Right lobe of liver (tissue), 6 donors: ENCODE measurements at regions not wholly inside any gene's neighbourhood (a gene's known extent, or its start where the extent isn't known, plus 50 kb on each side); places are given as distances from the start of the nearest gene placed in this dataset.

ENCODE experiments used
- ATAC-seq, 4 donors: fragments of 200-7000 bp; cut with Tn5 transposase; one replicate each; pipeline ENCODE4 v1.9.1; 2020; ENCODE audit warnings: mild to moderate bottlenecking in 4 of 4, moderate library complexity in 4 of 4
- DNase-seq, 3 donors: peaks; one replicate each; pipeline ENCODE4 v3.0.0-alpha.2; 2020
- H3K27ac ChIP-seq, 3 donors: fragments of 200-600 bp; one replicate each; pipeline ENCODE4 v1.8.0; 2022
- H3K27me3 ChIP-seq, 2 donors: fragments of 200-600 bp; one replicate each; pipeline ENCODE4 v1.8.0; 2022
- H3K36me3 ChIP-seq, 4 donors: fragments of 200-600 bp; sonication (generic) in 1 of 4; one replicate each; pipeline versions ENCODE4 v1.5.1 to v1.8.0; 2017 to 2022; ENCODE audit warnings: control low read depth in 1 of 4
- H3K4me1 ChIP-seq, 4 donors: fragments of 200-600 bp; sonication (generic) in 1 of 4; one replicate each; pipeline versions ENCODE4 v1.5.1 to v1.8.0; 2017 to 2022; ENCODE audit warnings: control low read depth in 1 of 4
- H3K4me3 ChIP-seq, 3 donors: fragments of 200-600 bp; one replicate each; pipeline ENCODE4 v1.8.0; 2022
- H3K9me3 ChIP-seq, 4 donors: fragments of 200-600 bp; sonication (generic) in 1 of 4; one replicate each; pipeline versions ENCODE4 v1.5.1 to v1.8.0; 2017 to 2022; ENCODE audit warnings: control low read depth in 1 of 4
- POLR2A ChIP-seq: fragments of 450-650 bp; IDR thresholded peaks from one replicate; pipeline ENCODE4 v1.6.1; 2017; ENCODE audit warnings: antibody characterized with exemption, mild to moderate bottlenecking
- WGBS: methylation state at CpG from one replicate; pipeline ENCODE4 v1.1.6; 2018; ENCODE audit warnings: low coverage, low lambda C conversion rate; ENCODE audit not compliant: insufficient coverage; ENCODE audit errors: missing lambda C conversion rate; 5-methylcytosine and 5-hydroxymethylcytosine counted together
- intact Hi-C, 2 donors: fragments of 100-400 bp; cut with DNase I; formaldehyde crosslinking; loops; one replicate each; pipeline versions ENCODE4 v1.11.2 to v1.14.1; 2022
- TF ChIP-seq, protein P1 (sequence below), 4 donors: fragments of 200-600 bp in 3 of 4; fragments of 450-650 bp in 1 of 4; IDR thresholded peaks; one replicate each; pipeline versions ENCODE4 v1.5.1 to v1.8.0; 2016 to 2022; ENCODE audit warnings: antibody characterized with exemption in 4 of 4, mild to moderate bottlenecking in 2 of 4
- donor health status: DM: no; HTN: yes; CAD: no.
- donor health status: DM: no; HTN: no; CAD: no.
- donor health status: DM: no; HTN: no; CAD: no.
- donor health status: DM: no; HTN: yes; CAD: no.
- donor health status: DM: no; HTN: yes; CAD: no.

DNA sequence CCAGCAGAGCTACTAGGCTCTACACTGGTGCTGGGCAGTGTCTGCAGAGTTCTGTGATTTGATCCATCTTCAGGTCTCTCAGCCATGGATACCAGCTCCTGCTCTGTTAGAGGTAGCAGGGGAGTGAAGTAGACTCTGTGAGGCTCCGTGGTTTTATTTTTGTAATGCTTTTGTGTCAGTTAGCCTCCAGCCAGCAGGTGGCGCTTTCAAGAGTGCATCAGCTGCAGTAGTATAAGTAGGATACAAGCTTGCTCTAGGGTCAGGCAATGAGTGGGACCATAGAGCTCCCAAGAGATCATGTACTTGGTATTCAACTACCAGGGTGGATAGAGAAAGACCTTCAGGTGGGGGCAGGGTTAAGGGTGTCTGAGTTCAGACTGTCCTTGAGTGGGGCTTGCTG, 362.5 kb upstream of the TRAM1L1 start:
- Histone ChIP-seq H3K4me1 (no peaks in the 10 kb centered on the region), H3K27me3 (no peaks in the 10 kb centered on the region), H3K27ac (no peak overlapping the region), H3K4me3 (no peak overlapping the region), H3K36me3 (no peaks in the 10 kb centered on the region), H3K9me3 (no peaks in the 10 kb centered on the region)
- 76% methylated on average over 2 of the region's 2 CpGs for WGBS
- peak in 3 of 4 donors; percentile 43 to 46 (median 45) for ATAC-seq
- DNase-seq = peak in 1 of 3 donors; percentile 41
- TF ChIP-seq POLR2A = no peak
- TF ChIP-seq, protein P1, sequence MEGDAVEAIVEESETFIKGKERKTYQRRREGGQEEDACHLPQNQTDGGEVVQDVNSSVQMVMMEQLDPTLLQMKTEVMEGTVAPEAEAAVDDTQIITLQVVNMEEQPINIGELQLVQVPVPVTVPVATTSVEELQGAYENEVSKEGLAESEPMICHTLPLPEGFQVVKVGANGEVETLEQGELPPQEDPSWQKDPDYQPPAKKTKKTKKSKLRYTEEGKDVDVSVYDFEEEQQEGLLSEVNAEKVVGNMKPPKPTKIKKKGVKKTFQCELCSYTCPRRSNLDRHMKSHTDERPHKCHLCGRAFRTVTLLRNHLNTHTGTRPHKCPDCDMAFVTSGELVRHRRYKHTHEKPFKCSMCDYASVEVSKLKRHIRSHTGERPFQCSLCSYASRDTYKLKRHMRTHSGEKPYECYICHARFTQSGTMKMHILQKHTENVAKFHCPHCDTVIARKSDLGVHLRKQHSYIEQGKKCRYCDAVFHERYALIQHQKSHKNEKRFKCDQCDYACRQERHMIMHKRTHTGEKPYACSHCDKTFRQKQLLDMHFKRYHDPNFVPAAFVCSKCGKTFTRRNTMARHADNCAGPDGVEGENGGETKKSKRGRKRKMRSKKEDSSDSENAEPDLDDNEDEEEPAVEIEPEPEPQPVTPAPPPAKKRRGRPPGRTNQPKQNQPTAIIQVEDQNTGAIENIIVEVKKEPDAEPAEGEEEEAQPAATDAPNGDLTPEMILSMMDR (IDR thresholded peaks at IDR 0.05) = peak; percentile 14 to 52 (median 34)
- intact Hi-C loops = no loop called here

DNA sequence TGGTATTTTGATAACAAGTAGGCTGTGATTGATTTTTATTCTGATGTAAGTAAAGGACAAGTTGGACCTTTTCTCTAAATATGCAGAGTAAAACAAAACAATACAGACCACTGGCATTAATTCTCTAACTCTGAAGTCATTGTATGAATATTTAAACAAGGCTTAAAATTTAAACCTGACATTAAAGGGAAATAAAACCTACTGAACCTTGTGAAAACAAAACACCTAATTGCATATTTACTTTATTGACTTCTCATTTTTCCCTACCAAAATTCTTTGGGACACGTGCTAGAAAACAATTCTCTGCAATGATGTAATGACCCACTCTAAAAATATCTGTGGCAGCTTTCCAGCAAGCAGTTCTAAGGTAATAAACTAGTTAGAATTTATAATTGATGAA, 369.7 kb upstream of the TRAM1L1 start:
- peaks cover 0 to 10% (median 3%) of the 10 kb centered on the region in 4 donors for H3K4me1 ChIP-seq
- intact Hi-C loops = no loop called here
- no peaks in the 10 kb centered on the region for H3K27me3 ChIP-seq
- H3K9me3 ChIP-seq = no peaks in the 10 kb centered on the region
- WGBS = 5% methylated on average over 1 of the region's 1 CpG
- no peak overlapping the region for H3K27ac ChIP-seq
- TF ChIP-seq POLR2A = no peak
- TF ChIP-seq, protein P1 (IDR thresholded peaks at IDR 0.05) = no peak
- no peak overlapping the region for H3K4me3 ChIP-seq
- DNase-seq (no peak), ATAC-seq (peak in 2 of 4 donors; percentile 23 to 89)
- H3K36me3 ChIP-seq = no peaks in the 10 kb centered on the region

DNA sequence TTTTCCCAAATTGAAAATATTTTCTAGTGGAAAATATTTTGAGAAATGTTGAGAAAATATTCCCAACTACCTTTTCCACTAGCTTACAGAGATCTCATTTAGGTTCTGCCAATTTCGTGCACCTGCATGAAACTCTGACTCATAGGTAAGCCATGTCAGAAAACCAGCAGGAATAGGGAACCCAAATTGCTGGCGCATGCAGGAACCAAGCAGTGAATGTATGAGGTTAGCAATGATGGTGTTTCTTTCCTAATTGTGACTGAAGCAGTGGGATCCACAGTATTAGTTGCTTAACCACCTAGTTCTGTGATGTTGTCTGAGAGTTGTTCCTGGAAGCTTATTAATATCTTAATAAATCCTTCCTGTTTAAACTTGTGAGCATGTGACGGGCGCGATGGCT, 381.0 kb upstream of the TRAM1L1 start:
- Histone ChIP-seq H3K27me3 (no peaks in the 10 kb centered on the region), H3K4me1 (no peaks in the 10 kb centered on the region), H3K4me3 (no peak overlapping the region), H3K27ac (no peak overlapping the region), H3K36me3 (no peaks in the 10 kb centered on the region), H3K9me3 (no peaks in the 10 kb centered on the region)
- TF ChIP-seq, protein P1 (IDR thresholded peaks at IDR 0.05) = no peak
- DNase-seq (no peak), ATAC-seq (no peak)
- intact Hi-C loops = no loop called here
- 81% methylated on average over 4 of the region's 5 CpGs for WGBS

DNA sequence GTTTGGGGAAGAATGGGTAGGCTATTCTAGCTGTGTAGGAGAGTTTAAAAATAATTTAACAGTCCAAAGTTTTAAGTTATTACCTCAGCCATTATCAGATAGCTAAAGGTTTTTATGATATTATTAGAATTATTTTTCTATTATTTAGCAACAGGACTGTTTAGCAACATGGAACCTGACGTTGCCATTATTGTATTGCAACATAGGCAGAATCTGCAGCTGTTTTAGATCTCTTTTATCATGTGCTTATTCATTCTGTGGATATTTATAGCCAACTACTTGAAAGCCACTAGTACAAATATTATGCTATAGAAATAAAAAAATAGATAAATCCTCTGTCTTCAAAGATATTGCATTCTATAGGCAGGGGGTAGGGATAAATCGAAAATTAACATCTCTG, 382.0 kb upstream of the TRAM1L1 start:
- intact Hi-C loops = no loop called here
- H3K36me3 ChIP-seq = no peaks in the 10 kb centered on the region
- no peak overlapping the region for H3K27ac ChIP-seq
- no peaks in the 10 kb centered on the region for H3K9me3 ChIP-seq
- H3K4me3 ChIP-seq = no peak overlapping the region
- TF ChIP-seq, protein P1 (IDR thresholded peaks at IDR 0.05) = no peak
- TF ChIP-seq POLR2A = no peak
- ATAC-seq (no peak), DNase-seq (no peak)
- whole genome bisulfite sequencing = 17% methylated on average over 2 of the region's 2 CpGs
- no peaks in the 10 kb centered on the region for H3K4me1 ChIP-seq
- H3K27me3 ChIP-seq = no peaks in the 10 kb centered on the region

DNA sequence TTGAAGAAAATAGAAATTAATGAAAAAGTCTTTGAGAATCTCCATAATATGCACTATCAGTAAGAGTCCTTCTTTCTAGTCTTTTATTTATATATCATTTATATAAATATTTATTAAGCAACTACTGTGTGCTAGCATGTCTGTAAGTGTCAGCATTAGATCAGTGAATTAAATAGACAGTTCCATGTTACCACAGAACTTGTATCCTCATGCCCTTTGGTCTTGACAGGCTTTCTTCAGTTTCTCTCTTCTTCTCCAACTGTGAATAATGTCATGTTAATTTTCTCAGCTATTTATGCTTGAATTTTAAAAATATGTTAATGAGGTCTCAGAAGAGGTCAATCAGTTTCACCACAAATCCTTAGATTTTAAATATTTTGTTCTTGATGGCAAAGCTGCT, 389.6 kb upstream of the TRAM1L1 start:
- Histone ChIP-seq H3K27me3 (no peaks in the 10 kb centered on the region), H3K9me3 (no peaks in the 10 kb centered on the region), H3K27ac (no peak overlapping the region), H3K4me3 (no peak overlapping the region), H3K4me1 (no peaks in the 10 kb centered on the region), H3K36me3 (no peaks in the 10 kb centered on the region)
- no peak for TF ChIP-seq POLR2A
- TF ChIP-seq, protein P1 (IDR thresholded peaks at IDR 0.05) = no peak
- DNase-seq = no peak
- no peak for ATAC-seq
- intact Hi-C loops = no loop called here
